Smooth muscle cell (in vitro differentiated cells): ENCODE measurements at regions not wholly inside any gene's neighbourhood (a gene's known extent, or its start where the extent isn't known, plus 50 kb on each side); places are given as distances from the start of the nearest gene placed in this dataset.
"Not testable (repeated sequence)": the region's sequence is repeated elsewhere in the genome, so short reads cannot be mapped to it uniquely, and the experiment has no call there.

Experiments used
- DNase-seq: peaks from one replicate; lab custom pipeline; 2025; ENCODE audit not compliant: unreplicated experiment; lab: John Stamatoyannopoulos, UW
- H2AFZ ChIP-seq: fragments of 200-600 bp; sonication (generic); 2 replicates; pipeline ENCODE4 v1.6.0; 2016; ENCODE audit warnings: antibody characterized with exemption, low read depth, mild to moderate bottlenecking
- H3F3A ChIP-seq: fragments of 200-600 bp; sonication (generic); 2 replicates; pipeline ENCODE4 v1.6.0; 2017; ENCODE audit warnings: antibody characterized with exemption, low read depth
- H3K27ac ChIP-seq: fragments of 200-600 bp; sonication (generic); 2 replicates; pipeline ENCODE4 v1.5.1; 2016; ENCODE audit warnings: low read depth, mild to moderate bottlenecking
- H3K27me3 ChIP-seq: fragments of 200-600 bp; sonication (generic); 2 replicates; pipeline ENCODE4 v1.6.1; 2016; ENCODE audit warnings: low read depth, mild to moderate bottlenecking
- H3K36me3 ChIP-seq: fragments of 200-600 bp; sonication (generic); 2 replicates; pipeline ENCODE4 v1.5.1; 2016; ENCODE audit warnings: low read depth
- H3K4me1 ChIP-seq: fragments of 200-600 bp; sonication (generic); 2 replicates; pipeline ENCODE4 v1.5.1; 2016; ENCODE audit warnings: low read depth
- H3K4me2 ChIP-seq: fragments of 200-600 bp; sonication (generic); 2 replicates; pipeline ENCODE4 v1.6.0; 2016; ENCODE audit warnings: mild to moderate bottlenecking
- H3K4me3 ChIP-seq: fragments of 200-600 bp; sonication (generic); 2 replicates; pipeline ENCODE4 v1.5.1; 2016; ENCODE audit warnings: mild to moderate bottlenecking
- H3K79me2 ChIP-seq: fragments of 200-600 bp; sonication (generic); 2 replicates; pipeline ENCODE4 v1.6.0; 2016; ENCODE audit warnings: low read depth, mild to moderate bottlenecking
- H3K9ac ChIP-seq: fragments of 200-600 bp; sonication (generic); 2 replicates; pipeline ENCODE4 v1.6.0; 2016; ENCODE audit warnings: low read depth
- H3K9me3 ChIP-seq: fragments of 200-600 bp; sonication (generic); replicated peaks from 2 replicates; pipeline ENCODE4 v1.5.1; 2016; ENCODE audit warnings: low read depth
- H4K20me1 ChIP-seq: fragments of 200-600 bp; sonication (generic); 2 replicates; pipeline ENCODE4 v1.6.0; 2016; ENCODE audit warnings: low read depth
- CTCF ChIP-seq: fragments of 200-600 bp; sonication (generic); IDR thresholded peaks from 2 replicates; pipeline ENCODE4 v1.5.1; 2017; ENCODE audit warnings: borderline replicate concordance, mild to moderate bottlenecking, antibody characterized with exemption; ENCODE audit not compliant: insufficient read depth, poor library complexity, severe bottlenecking
- WGBS: methylation state at CpG from one replicate; pipeline ENCODE4 v1.1.7; 2016; ENCODE audit warnings: low lambda C conversion rate; 5-methylcytosine and 5-hydroxymethylcytosine counted together

- H3K9me3 ChIP-seq, result no peaks in the 10 kb centered on the region
- no peak overlapping the region for H3K27ac ChIP-seq
- DNase-seq, result no peak
- no peaks in the 10 kb centered on the region for H3K4me1 ChIP-seq
- no peaks in the 10 kb centered on the region for H4K20me1 ChIP-seq
- H3K9ac ChIP-seq, result no peak overlapping the region
- no peaks in the 10 kb centered on the region for H3F3A ChIP-seq
- H3K36me3 ChIP-seq, result no peaks in the 10 kb centered on the region
- 45% methylated on average over 4 of the region's 4 CpGs for WGBS
- H3K4me2 ChIP-seq, result no peak overlapping the region
- no peak for TF ChIP-seq CTCF
- no peak overlapping the region for H2AFZ ChIP-seq
- H3K27me3 ChIP-seq, result no peaks in the 10 kb centered on the region
- no peaks in the 10 kb centered on the region for H3K79me2 ChIP-seq
- H3K4me3 ChIP-seq, result no peak overlapping the region
Measured at GRCh38 chr3:140883428-140884040, 58.1 kb upstream of the SLC25A36 start.

DNA sequence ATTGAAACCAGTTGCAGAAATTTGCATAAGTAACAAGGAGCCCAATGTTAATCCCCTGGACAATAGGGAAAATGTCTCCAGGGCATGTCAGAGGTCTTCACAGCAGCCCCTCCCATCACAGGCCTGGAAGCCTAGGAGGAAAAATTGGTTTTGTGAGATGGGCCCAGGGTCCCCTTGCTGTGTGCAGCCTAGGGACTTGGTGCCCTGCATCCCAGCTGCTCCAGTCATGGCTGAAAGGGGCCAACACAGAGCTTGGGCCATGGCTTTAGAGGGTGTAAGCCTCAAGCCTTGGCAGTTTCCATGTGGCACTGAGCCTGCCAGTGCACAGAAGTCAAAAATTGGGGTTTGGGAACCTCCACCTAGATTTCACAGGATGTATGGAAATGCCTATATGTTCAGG lies 55.9 kb upstream of the SLC25A36 start:
- not testable (repeated sequence) for H2AFZ ChIP-seq, H3K27me3 ChIP-seq, H3K9ac ChIP-seq, DNase-seq, H3K9me3 ChIP-seq, H4K20me1 ChIP-seq, H3K4me1 ChIP-seq, H3K27ac ChIP-seq, H3K4me3 ChIP-seq, H3K79me2 ChIP-seq, H3F3A ChIP-seq, H3K36me3 ChIP-seq, H3K4me2 ChIP-seq
